ENCODE measurements at regions not wholly inside any gene's neighbourhood (a gene's known extent, or its start where the extent isn't known, plus 50 kb on each side); places are given as distances from the start of the nearest gene placed in this dataset.

- Histone ChIP-seq H3K4me1 (peaks cover 0 to 32% (median 12%) of the 10 kb centered on the region in 4 donors), H3K4me3 (no peak overlapping the region), H3K27me3 (no peaks in the 10 kb centered on the region), H3K9me3 (no peaks in the 10 kb centered on the region), H3K27ac (peak overlapping the region; percentile 43 to 62), H3K36me3 (no peaks in the 10 kb centered on the region)
- TF ChIP-seq CTCF (IDR thresholded peaks at IDR 0.05), result no peak
- intact Hi-C loops (cut with DNase I; ENCODE audit: low total_unique reads), result no loop called here
- no peak for DNase-seq
These were observed 88.0 kb upstream of the TNS3 start for GRCh38 chr7:47669901-47670384.

DNA sequence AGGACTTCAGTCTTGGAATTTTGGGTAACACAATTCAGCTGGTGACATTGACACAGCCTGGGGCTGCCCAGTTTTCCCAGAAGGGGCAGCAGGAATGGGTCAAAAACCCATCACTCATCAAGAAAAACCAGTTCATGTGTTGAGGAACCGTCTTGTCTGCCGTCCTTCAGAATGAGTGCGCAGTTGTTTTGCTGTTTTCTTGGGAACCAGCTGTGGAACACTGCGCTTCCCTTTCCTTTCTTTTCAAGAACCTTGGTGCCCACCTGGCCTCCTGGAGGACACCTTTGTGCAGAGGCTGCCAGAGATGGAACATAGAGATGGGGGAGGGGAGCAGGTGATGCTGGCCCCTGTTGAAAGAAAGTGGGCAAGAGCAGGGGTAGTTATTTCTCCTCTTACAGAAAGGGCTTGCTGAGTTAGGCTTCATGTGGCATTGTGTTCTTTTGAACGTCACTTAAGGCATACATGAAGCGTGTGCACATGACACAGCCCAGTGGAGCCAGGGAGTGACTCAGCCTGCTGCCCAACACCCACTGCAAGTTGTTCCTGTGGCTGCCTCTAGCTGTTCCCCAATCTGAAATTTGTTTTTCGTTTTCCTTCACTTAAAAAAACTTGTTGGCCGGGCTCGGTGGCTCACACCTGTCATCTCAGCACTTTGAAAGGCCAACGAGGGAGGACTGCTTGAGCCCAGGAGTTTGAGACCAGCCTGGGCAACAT, 87.4 kb upstream of the TNS3 start:
- H3K4me3 ChIP-seq, result no peak overlapping the region
- H3K27me3 ChIP-seq, result no peaks in the 10 kb centered on the region
- peak overlapping the region; percentile 43 to 62 for H3K27ac ChIP-seq
- H3K9me3 ChIP-seq, result no peaks in the 10 kb centered on the region
- DNase-seq, result peak; percentile 87 to 97
- H3K36me3 ChIP-seq, result no peaks in the 10 kb centered on the region
- intact Hi-C loops (cut with DNase I; ENCODE audit: low total_unique reads), result no loop called here
- TF ChIP-seq CTCF (IDR thresholded peaks at IDR 0.05), result peak; percentile 15 to 44
- H3K4me1 ChIP-seq, result peaks cover 0 to 32% (median 12%) of the 10 kb centered on the region in 4 donors

GRCh38 chr7:47666164-47666862, 84.4 kb upstream of the TNS3 start:
- TF ChIP-seq CTCF (IDR thresholded peaks at IDR 0.05), result no peak
- Histone ChIP-seq H3K27ac (peak overlapping the region; percentile 33 to 62), H3K36me3 (no peaks in the 10 kb centered on the region), H3K9me3 (no peaks in the 10 kb centered on the region), H3K4me3 (no peak overlapping the region), H3K4me1 (peaks cover 0 to 32% (median 12%) of the 10 kb centered on the region in 4 donors), H3K27me3 (no peaks in the 10 kb centered on the region)
- intact Hi-C loops (cut with DNase I; ENCODE audit: low total_unique reads), result no loop called here
- DNase-seq, result no peak

DNA sequence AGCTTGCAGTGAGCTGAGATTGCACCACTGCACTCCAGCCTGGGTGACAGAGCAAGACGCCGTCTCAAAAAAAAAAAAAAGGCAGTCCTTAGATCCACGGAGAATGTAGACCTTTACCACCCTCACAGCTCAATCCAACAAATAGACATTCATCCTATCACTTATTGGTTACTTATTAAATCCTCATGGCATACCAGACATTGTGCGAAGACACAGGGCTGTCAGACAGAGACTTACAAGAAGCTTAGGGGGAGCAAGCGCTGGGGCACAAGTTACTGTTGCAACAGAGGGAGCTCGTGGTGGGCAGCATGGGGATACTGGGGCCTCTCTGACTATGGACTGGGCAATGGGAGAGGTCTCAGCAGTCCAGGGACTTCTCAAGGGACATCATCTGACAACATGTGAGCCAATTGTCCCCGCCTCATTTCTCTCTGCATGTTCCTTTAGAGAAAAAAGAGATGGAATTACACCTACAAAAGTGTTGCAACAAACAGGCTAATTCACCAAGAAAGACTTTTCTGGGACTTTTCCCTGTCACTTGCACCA, 82.8 kb upstream of the TNS3 start:
- Histone ChIP-seq H3K36me3 (no peaks in the 10 kb centered on the region), H3K27me3 (no peaks in the 10 kb centered on the region), H3K27ac (no peak overlapping the region), H3K4me3 (no peak overlapping the region), H3K9me3 (no peaks in the 10 kb centered on the region), H3K4me1 (peaks cover 0 to 25% (median 11%) of the 10 kb centered on the region in 4 donors)
- intact Hi-C loops (cut with DNase I; ENCODE audit: low total_unique reads), result no loop called here
- no peak for TF ChIP-seq CTCF (IDR thresholded peaks at IDR 0.05)
- peak in 1 of 2 donors; percentile 3 for DNase-seq

GRCh38 chr7:47663851-47664250, 81.9 kb upstream of the TNS3 start:
- intact Hi-C loops (cut with DNase I; ENCODE audit: low total_unique reads), result no loop called here
- no peak overlapping the region for H3K27ac ChIP-seq
- no peak for DNase-seq
- no peaks in the 10 kb centered on the region for H3K27me3 ChIP-seq
- H3K4me3 ChIP-seq, result no peak overlapping the region
- no peak for TF ChIP-seq CTCF (IDR thresholded peaks at IDR 0.05)
- no peaks in the 10 kb centered on the region for H3K9me3 ChIP-seq
- no peaks in the 10 kb centered on the region for H3K36me3 ChIP-seq
- peaks cover 0 to 18% (median 7%) of the 10 kb centered on the region in 4 donors for H3K4me1 ChIP-seq
